ENCODE measurements at regions not wholly inside any gene's neighbourhood (a gene's known extent, or its start where the extent isn't known, plus 50 kb on each side); places are given as distances from the start of the nearest gene placed in this dataset.
"Not testable (repeated sequence)": the region's sequence is repeated elsewhere in the genome, so short reads cannot be mapped to it uniquely, and the experiment has no call there.

DNA sequence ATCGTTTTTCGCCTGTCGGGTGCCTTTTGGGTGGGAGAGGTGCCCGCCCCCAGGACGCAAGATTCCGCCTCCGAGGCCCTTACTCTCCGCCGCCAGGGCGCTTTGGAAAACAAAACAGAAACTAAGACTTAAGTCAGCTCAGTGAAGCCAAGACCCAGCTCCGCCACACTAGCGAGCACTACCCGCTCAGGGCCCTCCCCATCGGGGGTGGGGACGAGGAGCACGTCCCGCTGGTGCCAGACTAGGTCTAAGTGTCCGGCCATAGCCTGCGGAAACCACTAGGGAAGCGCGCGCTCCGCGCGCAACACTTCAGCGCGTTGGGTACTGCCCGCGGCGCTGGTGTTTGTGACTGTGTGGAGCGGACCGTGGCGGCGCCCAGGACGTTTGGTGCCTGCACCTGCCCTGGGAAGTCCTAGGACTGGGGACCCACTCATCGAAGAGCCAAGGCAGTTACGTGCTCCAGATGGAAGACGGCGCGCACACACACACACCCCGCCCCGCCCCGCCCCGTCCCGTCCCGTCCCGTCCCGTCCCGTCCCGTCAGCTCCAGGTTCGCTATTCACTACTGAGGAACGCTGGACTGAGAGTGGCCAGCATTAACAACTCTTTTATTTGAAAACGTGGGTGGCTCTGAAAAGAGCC is 57.6 kb upstream of the BOLA1 start:
- Histone ChIP-seq H3K36me3 (peaks cover 13% of the 10 kb centered on the region), H3K4me1 (peaks cover 14% of the 10 kb centered on the region)
- H3K9me3 ChIP-seq; H3K4me3 ChIP-seq (ENCODE audit: low read depth, low read length); DNase-seq; H3K27me3 ChIP-seq: not testable (repeated sequence)

DNA sequence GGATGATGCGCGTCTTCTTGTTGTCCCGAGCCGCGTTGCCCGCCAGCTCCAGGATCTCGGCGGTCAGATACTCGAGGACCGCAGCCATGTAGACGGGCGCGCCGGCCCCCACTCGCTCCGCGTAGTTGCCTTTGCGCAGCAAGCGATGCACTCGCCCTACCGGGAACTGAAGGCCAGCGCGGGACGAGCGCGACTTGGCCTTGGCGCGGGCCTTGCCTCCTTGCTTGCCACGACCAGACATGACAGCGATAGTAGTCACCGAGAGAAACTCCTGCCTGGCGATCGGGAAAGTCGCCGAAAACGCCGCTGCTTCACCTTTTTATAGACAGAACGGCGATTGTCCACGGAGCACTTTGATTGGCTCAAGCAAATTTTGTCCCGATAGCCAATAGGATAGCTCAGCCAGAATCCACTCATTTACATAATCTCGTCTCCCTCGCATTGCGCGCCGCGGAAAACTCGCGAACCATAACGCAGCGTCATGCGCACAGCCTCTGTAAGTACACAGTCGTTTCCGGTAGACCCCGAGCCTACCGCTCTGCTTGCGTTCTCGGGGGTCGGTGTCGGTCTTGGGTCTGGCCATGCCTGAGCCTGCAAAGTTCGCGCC is 56.8 kb upstream of the BOLA1 start:
- not testable (repeated sequence) for DNase-seq; H3K27me3 ChIP-seq; H3K9me3 ChIP-seq; H3K4me3 ChIP-seq (ENCODE audit: low read depth, low read length)
- Histone ChIP-seq H3K36me3 (peaks cover 21% of the 10 kb centered on the region), H3K4me1 (peaks cover 22% of the 10 kb centered on the region)

DNA sequence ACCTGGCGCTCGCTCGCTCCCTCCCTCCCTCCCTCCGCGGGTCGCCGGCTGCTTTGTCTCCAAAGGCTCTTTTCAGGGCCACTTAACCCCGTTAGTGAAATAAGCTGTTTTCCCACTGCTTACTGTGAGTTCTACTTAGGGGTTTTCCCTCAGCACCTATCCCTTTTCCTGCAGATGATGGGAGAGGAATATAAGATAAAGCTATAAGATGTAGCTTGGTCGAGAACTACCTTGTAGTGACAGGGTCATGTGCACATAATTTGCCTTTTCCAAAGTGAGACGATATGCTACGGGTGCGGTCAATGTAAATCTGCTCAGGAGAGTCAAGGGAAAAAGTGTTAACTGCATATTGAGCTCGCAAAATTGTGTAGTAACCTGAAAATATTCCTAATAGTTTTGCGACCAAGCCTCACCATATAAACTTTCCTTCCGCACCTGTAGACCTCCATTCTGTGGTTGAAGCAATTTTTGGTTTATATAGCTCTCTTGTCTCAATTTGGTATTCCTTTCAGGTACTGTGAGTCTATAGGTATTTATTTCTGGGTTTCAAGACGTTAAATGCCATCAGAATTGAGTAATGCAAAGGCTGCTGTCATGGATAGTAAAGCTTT is 55.8 kb upstream of the BOLA1 start:
- no peak for DNase-seq
- peaks cover 25% of the 10 kb centered on the region for H3K36me3 ChIP-seq
- H3K27me3 ChIP-seq, result no peaks in the 10 kb centered on the region
- H3K9me3 ChIP-seq, result no peaks in the 10 kb centered on the region
- peak overlapping the region; percentile 99 for H3K4me3 ChIP-seq (ENCODE audit: low read depth, low read length)
- TF ChIP-seq, protein P1, sequence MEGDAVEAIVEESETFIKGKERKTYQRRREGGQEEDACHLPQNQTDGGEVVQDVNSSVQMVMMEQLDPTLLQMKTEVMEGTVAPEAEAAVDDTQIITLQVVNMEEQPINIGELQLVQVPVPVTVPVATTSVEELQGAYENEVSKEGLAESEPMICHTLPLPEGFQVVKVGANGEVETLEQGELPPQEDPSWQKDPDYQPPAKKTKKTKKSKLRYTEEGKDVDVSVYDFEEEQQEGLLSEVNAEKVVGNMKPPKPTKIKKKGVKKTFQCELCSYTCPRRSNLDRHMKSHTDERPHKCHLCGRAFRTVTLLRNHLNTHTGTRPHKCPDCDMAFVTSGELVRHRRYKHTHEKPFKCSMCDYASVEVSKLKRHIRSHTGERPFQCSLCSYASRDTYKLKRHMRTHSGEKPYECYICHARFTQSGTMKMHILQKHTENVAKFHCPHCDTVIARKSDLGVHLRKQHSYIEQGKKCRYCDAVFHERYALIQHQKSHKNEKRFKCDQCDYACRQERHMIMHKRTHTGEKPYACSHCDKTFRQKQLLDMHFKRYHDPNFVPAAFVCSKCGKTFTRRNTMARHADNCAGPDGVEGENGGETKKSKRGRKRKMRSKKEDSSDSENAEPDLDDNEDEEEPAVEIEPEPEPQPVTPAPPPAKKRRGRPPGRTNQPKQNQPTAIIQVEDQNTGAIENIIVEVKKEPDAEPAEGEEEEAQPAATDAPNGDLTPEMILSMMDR (IDR thresholded peaks at IDR 0.05; ENCODE audit: low read depth, low read length), result no peak
- peaks cover 28% of the 10 kb centered on the region for H3K4me1 ChIP-seq

DNA sequence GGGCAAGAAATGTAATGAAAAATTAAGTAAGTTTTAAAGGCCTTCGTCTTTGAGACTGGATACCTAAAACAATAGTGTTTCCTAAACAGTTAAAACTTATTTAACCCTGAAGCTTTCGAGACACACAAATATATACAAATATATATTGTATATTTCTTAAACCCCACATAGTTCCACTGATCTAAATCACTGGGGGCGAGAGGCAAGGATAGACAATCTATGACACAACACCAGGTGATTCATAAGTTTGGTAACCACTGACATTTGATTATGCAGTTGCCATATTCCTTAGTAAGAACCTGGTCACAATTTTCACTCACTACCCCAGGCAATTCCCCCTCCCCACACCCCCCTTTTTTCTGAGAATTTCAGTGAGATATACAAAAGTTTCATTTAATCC is 55.3 kb upstream of the BOLA1 start:
- Histone ChIP-seq H3K27me3 (no peaks in the 10 kb centered on the region), H3K4me1 (peaks cover 28% of the 10 kb centered on the region), H3K36me3 (peaks cover 25% of the 10 kb centered on the region), H3K4me3 (ENCODE audit: low read depth, low read length) (peak overlapping the region; percentile 99), H3K9me3 (no peaks in the 10 kb centered on the region)
- TF ChIP-seq, protein P1 (IDR thresholded peaks at IDR 0.05; ENCODE audit: low read depth, low read length), result no peak
- no peak for DNase-seq

DNA sequence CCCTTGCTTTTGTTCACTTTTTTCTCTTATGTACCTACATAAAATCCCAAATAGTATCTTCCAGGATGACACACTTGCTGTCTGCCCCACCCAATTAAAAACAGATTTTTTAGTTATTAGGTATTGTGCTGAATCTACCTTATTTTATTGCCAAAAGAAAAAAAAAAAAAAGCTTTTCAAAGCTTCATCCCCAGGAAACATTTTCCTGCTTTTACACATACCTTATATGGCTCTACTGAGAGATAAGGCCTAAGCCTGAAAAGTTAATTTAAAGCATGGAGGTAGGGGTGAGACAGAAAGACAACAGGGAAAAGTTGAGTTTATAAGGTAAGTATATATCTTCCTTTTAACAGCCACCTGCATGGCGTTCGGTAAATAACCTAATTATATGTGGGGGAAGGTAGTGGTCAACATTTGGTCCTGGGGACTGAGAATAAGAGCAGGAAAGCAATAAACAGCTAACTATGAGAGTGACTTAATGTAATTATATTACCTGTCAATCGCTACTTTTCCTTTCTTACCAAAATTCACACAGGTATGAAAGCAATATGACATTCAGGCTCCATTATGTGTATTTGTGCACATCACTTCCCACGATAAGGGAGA is 54.6 kb upstream of the BOLA1 start:
- TF ChIP-seq, protein P1 (IDR thresholded peaks at IDR 0.05; ENCODE audit: low read depth, low read length), result no peak
- Histone ChIP-seq H3K36me3 (peaks cover 25% of the 10 kb centered on the region), H3K9me3 (no peaks in the 10 kb centered on the region), H3K4me1 (peaks cover 28% of the 10 kb centered on the region), H3K4me3 (ENCODE audit: low read depth, low read length) (peak overlapping the region; percentile 99), H3K27me3 (no peaks in the 10 kb centered on the region)
- no peak for DNase-seq

DNA sequence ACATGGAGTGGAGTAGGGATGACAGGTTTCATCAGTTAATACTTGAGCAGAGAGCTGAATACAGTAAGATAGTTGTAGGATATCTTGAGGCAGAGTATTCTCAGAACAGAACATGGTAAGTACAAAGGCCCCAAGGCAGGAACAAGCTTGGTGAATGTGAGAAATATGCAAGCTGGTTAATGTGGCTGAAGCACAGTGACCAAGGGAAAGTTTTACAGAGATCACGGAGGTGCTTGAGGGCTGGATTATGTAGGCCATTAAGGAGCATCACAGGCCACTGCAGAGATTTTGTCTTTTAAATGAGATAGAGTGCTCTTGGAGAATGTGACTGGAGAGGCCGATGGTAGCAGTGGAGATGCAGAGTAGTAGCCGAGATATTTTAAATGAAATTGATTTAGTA is 54.0 kb upstream of the BOLA1 start:
- TF ChIP-seq, protein P1 (IDR thresholded peaks at IDR 0.05; ENCODE audit: low read depth, low read length), result no peak
- Histone ChIP-seq H3K36me3 (peaks cover 25% of the 10 kb centered on the region), H3K4me3 (ENCODE audit: low read depth, low read length) (peak overlapping the region; percentile 99), H3K4me1 (peaks cover 28% of the 10 kb centered on the region), H3K9me3 (no peaks in the 10 kb centered on the region), H3K27me3 (no peaks in the 10 kb centered on the region)
- DNase-seq, result peak; percentile 4

DNA sequence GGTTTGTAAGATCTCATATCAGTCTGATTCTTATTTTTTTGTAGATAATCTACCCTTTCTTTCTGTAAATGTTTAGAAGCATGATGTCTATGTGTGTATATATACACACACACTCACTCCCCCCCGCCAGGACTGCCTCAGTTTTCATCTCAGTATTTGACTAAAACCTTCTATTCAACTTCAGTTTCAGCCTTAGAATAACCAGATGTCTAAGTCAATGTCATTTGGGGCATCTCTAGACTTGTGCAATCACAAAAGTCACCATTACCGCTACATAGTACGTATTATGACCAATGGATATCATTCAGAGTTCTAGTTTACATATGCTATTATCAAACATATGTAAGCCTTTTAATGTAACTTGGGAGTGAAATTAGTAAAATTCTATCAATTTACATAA is 53.3 kb upstream of the BOLA1 start:
- Histone ChIP-seq H3K4me1 (peaks cover 28% of the 10 kb centered on the region), H3K36me3 (peaks cover 25% of the 10 kb centered on the region), H3K4me3 (ENCODE audit: low read depth, low read length) (peak overlapping the region; percentile 99), H3K9me3 (no peaks in the 10 kb centered on the region), H3K27me3 (no peaks in the 10 kb centered on the region)
- DNase-seq, result no peak
- TF ChIP-seq, protein P1 (IDR thresholded peaks at IDR 0.05; ENCODE audit: low read depth, low read length), result no peak
